ENCODE measurements at regions not wholly inside any gene's neighbourhood (a gene's known extent, or its start where the extent isn't known, plus 50 kb on each side); places are given as distances from the start of the nearest gene placed in this dataset.

DNA sequence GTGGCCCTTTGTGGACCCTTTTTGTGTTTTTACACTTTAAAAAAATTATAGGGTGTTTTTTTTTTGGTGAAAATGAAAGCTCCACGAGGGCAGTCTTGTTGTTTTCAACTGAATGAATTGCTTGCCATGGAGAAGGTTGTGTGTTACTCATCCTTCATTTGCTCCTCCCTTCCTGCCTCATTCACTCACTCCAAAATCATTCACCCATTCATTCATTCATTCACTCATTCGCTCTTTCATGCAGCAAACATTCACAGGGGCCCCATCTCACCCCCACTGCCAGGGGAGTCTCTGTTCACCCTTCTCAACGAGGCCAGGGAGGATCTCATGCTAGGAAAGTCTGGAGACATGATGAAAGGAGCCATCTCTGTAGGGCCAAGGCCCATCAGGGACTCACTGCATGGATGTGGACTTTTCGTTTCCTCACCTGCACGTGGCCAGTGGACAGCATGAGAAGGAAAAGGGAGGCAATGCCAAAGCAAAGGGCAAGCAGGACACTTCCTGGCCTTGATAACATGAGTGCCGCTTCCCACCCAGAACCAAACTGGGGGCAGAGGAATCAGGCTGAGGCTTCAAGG lies 62.8 kb upstream of the COL13A1 start:
- no peak for DNase-seq (ENCODE audit: low read depth in 3 of 3, low spot score in 1 of 3)

DNA sequence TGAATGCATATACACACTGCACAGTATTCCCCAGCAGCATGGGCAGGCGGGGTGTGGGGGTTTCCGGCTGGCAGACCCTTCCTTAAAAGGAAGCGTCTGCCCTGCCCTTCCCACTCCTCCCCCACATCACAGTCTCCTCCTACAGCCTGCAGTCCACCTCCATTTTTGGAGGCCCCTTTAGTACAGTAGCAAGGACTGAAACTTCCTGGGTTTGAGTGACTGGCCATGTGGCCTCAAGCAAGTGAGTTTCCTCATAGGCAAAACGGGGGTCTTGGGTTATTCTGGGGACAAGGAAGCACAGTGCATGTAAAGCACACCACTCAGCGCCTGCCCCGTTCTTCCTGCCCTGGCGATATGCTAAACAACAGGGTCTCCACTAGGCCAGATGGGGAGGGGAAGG lies 62.1 kb upstream of the COL13A1 start:
- no peak for DNase-seq (ENCODE audit: low read depth in 3 of 3, low spot score in 1 of 3)

DNA sequence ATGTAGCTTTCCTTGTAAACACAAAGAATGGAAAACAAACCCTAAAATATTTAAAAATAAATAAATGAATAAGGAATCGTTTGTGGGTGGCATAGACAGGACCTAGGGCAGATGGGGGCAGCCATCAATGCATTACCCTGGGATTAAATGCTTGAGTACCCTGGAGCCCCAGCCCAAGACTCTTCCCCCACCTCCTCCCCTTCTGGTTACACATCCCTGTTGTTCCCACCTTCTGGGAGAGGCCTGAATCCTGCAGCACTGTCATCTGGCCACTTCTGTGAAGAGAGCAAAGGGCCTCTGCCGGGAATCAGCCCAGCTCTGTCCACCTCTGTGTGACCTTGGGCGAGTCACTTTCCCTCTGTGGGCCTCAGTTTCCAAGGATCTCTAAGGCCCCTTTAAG lies 61.6 kb upstream of the COL13A1 start:
- no peak for DNase-seq (ENCODE audit: low read depth in 3 of 3, low spot score in 1 of 3)

DNA sequence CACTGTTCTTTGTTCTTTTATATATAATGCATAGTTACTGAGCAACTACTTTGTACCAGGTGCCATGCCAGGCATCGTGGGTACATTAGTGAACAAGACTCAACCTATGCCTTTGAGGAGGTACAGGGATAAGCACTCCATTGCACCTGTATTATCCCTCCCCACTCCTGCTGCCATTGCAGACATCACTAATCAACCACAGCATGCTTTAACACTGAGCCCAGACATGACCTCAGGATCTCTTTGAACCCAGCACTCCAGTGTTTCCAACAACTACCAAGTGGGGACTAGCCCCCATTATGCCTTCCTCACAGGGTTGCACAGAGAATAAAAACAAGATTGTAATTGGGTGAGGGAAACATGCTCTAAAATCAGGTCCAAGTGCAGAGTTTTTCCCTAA lies 60.5 kb upstream of the COL13A1 start:
- DNase-seq (ENCODE audit: low read depth in 3 of 3, low spot score in 1 of 3): no peak

DNA sequence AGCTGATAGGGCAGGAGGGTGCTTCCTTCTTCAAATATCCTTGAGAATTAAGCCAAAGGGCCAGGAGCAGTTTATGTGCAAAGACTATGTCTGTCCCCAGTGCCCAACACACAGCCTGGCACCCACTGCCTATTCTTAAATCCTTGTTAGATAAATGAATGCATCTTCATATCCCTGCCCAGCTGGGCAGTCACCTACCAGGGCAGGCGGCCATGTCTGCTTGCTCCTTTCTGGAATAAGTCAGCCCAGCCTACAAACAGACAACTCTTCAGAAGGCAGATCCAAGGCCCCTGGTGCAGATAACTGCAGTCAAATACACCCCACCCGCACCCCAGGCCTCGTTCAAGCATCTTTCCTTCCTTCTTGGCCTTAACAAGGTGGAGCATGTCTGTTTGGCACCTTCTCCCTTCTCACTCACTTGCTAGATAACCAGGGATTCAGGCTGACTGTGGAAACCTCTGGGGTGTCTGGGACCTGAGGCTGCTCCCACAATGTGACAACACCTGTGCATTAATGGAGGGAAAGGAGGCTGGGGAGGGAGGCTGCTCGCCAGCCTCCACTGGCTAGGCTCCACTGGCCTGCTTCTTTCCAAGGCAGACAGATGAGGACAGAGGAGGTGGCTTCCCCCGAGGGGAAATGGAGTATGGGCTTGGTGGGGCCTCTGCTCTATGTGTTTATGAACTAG lies 59.9 kb upstream of the COL13A1 start:
- no peak for DNase-seq (ENCODE audit: low read depth in 3 of 3, low spot score in 1 of 3)

DNA sequence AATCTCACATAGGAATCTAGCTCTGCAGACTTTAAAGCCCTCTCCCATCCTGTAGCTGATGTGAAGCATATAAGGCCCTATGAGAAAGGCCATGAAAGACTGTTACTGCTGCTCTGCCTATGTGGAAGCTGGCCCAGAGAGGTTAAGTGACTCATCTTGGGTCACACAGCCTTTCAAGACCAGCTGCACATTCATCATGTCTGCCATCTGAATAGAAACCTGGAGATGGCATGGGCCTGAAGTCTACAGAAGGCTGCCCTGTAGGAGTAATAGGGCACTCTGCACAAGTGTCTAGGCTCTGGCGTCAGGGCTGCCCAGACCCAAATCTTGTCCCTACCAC lies 59.4 kb upstream of the COL13A1 start:
- no peak for DNase-seq (ENCODE audit: low read depth in 3 of 3, low spot score in 1 of 3)

DNA sequence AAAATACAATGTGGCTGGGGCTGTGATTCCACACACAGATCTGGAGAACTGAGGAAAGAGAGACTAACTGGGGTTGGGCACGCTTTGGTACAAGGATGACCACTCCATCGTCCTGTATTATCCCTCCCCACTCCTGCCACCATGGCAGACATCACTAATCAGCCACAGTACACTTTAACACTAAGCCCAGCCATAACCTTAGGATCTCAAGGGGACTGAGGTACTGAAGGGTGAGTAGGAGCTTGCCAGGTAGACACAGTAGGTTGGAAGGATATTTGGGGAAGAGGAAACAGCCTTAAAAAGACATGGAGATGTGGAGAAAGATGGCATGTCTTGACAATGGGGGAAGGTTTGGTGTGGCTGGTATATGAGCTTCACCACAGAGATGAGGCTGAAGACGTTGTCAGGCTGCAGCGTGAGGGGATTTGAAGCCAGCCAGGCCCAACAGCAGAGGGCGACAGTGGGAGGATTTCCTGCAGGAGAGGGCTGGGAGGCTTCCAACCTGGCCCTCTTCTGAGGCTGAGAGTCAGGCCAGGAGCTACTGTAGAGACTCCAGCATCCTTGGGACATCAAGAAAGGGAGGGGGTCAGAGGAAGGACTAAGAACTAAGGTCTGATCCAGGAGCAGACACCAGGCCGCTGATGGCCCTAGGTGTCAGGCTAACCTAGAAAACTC lies 58.6 kb upstream of the COL13A1 start:
- no peak for DNase-seq (ENCODE audit: low read depth in 3 of 3, low spot score in 1 of 3)

DNA sequence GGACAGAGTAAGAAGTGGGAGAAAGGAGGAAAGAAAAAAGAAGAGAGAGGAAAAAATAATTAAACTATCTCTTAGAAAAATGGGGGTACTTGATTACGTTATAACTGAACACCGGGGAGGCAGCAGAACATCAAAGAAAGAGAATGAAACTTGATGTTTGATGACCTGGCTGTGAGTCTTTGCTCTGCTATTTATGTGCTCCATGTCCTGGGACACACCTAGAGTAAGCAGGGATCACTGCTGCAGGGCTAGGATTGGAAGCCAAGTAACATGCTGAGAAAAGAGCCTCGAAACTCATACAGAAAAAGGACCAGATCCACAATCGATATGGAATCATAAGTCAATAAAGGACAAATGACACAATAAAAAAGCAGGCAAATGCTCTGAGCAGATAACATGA lies 56.7 kb upstream of the COL13A1 start:
- no peak for DNase-seq (ENCODE audit: low read depth in 3 of 3, low spot score in 1 of 3)

DNA sequence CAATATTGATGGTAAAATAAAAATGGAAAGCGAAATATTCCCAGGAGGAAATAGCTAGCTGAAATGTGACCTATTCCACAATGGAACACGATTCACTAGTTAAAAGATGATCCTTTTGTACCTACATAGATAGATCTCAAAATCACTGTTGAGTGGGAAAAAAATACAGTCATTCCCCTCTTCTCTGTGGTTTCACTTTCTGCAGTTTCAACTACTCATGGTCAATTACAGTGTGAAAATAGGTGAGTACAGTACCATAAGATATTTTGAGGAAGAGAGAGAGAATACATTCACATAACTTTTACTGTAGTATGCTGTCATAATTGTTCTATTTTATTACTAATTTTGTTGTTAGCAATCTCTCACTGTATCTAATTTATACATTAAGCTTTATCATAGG lies 56.0 kb upstream of the COL13A1 start:
- DNase-seq (ENCODE audit: low read depth in 3 of 3, low spot score in 1 of 3): no peak

DNA sequence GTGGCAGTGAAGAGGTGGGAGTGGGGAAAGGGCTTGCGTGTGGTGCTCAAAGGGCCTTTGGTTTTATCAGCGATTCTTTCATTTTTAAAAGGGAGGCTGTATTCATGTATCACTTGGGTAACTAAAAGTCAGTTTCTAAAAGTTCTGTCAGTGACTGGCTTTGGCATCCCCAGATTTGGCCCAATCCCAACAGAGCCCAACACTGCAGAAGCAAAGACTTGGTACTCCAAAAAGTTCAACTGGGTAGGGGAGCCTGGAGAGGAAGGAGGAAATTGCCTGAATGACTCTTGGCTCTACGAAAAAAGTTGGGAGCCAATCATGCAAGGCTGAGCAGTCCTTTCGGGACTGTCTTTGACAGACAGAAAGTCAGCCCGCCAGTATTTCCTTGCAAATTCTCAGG lies 54.5 kb upstream of the COL13A1 start:
- no peak for DNase-seq (ENCODE audit: low read depth in 3 of 3, low spot score in 1 of 3)

DNA sequence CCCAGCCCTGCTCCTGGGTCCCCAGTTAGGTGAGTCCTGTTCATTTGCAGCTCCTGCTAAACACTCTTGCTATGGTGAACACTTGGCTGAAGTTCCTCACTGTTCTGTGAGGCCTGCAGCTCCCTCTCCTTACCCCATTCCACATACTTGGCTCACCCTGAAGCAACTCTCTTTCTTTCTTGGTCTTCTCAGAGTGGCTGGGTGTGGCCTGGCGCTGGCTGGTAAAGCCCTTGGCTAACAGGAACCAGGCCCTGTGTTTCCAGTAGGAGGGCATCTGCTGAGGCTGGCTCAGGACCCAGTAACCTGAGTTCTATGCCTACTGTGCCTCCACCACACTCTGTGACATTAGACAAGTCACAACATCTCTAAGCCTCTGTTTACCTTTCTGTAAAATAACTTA lies 53.1 kb upstream of the COL13A1 start:
- DNase-seq (ENCODE audit: low read depth in 3 of 3, low spot score in 1 of 3): no peak

DNA sequence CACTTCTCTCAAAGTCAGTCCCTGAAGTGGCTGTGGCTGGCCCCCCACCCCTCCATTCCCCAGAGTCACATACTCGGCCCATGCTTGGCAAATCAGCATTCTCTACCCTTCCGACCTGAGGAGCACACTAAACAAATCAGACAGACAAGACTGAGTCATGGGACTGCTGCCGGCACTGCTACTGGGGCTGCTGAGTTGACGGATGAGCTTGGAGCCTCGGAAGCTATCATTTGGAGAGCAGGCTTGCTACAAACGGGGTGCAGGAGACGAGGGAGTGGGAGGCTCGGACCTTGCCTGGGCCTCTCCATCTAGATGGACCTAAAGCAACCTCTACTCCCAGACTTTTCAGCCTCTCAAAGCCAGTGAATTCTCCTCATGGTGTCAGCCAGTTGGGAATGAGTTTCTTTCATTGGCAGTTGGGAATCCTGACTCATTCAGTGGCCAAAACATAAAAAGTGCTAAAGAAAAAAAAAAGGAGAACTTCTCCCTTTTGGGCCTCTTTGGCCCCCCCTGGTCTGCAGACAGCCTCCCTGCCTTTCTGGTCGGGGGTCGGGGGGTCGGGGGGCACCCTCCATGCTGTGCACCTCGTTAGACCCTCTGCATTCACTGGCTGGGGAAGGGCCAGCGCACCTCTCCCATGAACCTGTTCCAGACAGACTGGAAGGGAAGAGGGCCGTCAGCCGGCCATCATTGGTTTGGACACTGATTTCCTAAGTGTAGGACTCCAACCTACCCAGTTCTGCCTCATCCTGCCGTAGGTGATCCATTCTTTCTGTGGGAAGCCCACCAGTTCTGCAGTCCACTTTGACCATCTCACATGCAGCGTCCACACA lies 52.3 kb upstream of the COL13A1 start:
- no peak for DNase-seq (ENCODE audit: low read depth in 3 of 3, low spot score in 1 of 3)

DNA sequence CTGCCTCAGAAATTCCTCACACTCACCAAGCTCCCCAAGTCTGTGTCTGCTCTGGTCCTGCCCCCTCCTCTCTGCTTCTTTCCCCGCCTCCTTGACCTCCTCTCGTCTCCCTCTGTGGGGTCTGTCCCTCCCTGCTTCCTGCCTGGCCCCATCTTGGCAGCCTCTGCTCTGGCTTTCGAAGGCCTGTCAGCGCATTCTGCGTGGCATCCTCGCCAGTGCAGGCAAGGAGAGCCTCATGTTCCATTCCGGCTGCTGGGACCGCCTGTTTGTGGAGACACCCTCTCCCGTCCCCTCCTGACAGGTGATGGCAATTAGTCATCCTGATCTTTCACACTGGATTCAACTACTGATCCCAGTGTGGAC lies 51.7 kb upstream of the COL13A1 start:
- DNase-seq (ENCODE audit: low read depth in 3 of 3, low spot score in 1 of 3): no peak

DNA sequence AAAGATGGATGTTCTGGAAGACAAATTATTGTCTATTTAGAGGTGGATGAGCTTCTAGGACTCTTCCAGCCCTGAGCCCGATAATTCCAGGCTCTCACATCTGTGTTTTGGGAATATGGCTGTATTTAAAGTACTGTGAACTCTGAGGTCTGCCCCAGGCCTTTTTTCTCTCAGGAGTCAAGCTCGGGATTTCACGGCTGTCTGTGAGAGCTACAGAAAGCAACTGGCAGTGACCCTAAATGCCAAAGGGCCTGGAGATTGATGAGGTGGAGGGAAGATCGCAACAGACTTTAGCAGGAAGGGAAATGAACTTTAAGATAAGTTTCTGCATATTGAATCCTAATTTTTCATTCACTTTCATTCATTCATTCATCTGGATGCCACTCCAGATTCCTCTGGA lies 51.0 kb upstream of the COL13A1 start:
- no peak for DNase-seq (ENCODE audit: low read depth in 3 of 3, low spot score in 1 of 3)

DNA sequence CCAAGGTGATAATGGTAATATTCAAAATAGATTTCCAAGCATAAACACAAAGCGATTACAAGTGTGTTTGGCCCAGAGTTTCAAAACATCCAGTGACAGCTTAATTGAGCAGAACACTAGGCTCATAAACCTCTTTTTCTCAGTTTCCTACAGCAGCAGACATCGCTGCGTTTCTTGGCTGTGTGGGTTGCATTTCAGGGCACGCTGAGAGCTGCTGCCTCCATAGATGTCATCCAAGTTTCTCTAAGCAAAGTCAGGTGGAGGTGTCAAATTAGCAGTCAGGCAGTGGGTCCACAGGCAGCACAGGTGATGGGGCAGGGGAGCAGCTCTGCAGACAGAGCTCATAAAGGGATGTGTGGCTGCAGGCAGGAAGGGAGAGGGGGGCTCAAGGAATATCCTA lies 50.5 kb upstream of the COL13A1 start:
- DNase-seq (ENCODE audit: low read depth in 3 of 3, low spot score in 1 of 3): no peak
